Fibroblast of lung (primary cell): ENCODE measurements at regions not wholly inside any gene's neighbourhood (a gene's known extent, or its start where the extent isn't known, plus 50 kb on each side); places are given as distances from the start of the nearest gene placed in this dataset.

Source experiments
- EZH2 ChIP-seq: IDR thresholded peaks from 2 replicates; pipeline ENCODE4 v1.5.1; 2012; ENCODE audit warnings: low read length, control low read depth, mild to moderate bottlenecking; ENCODE audit errors: missing control alignments
- TF ChIP-seq, protein P1 (sequence below), 2 donors: IDR thresholded peaks in 1 of 2; conservative IDR thresholded peaks in 1 of 2; 1 replicate in 1 of 2; 2 replicates in 1 of 2; pipeline ENCODE4 v1.5.1; 2011 to 2012; ENCODE audit warnings: low read length in 2 of 2, control low read depth in 1 of 2, inconsistent platforms in 1 of 2, low read depth in 1 of 2, mild to moderate bottlenecking in 1 of 2

DNA sequence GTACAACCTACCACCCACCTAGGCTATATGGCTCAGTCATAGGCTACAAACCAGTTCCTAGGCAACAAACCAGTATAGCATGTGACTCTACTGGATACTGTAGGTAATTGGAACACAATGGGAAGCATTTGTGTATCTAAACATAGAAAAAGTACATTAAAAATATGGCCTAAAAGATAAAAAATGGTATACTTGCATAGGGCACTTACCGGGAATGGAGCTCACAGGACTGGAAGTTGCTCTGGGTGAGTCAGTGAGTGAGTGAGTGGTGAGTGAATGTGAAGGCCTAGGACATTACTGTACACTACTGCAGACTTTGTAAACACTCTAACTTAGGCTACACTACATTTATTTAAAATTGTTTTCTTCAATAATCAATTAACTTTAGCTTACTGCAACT is 139.2 kb upstream of the RBPJ start:
- TF ChIP-seq, protein P1, sequence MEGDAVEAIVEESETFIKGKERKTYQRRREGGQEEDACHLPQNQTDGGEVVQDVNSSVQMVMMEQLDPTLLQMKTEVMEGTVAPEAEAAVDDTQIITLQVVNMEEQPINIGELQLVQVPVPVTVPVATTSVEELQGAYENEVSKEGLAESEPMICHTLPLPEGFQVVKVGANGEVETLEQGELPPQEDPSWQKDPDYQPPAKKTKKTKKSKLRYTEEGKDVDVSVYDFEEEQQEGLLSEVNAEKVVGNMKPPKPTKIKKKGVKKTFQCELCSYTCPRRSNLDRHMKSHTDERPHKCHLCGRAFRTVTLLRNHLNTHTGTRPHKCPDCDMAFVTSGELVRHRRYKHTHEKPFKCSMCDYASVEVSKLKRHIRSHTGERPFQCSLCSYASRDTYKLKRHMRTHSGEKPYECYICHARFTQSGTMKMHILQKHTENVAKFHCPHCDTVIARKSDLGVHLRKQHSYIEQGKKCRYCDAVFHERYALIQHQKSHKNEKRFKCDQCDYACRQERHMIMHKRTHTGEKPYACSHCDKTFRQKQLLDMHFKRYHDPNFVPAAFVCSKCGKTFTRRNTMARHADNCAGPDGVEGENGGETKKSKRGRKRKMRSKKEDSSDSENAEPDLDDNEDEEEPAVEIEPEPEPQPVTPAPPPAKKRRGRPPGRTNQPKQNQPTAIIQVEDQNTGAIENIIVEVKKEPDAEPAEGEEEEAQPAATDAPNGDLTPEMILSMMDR (conservative IDR thresholded peaks at IDR 0.05 in 1 of 2, IDR thresholded peaks at IDR 0.05 in 1 of 2; ENCODE audit: low read depth in 1 of 2, low read length in 2 of 2) = no peak
- no peak for TF ChIP-seq EZH2
